Muscle layer of duodenum (tissue), 2 donors: ENCODE measurements at regions not wholly inside any gene's neighbourhood (a gene's known extent, or its start where the extent isn't known, plus 50 kb on each side); places are given as distances from the start of the nearest gene placed in this dataset.
"Not testable (repeated sequence)": the region's sequence is repeated elsewhere in the genome, so short reads cannot be mapped to it uniquely, and the experiment has no call there.

ENCODE experiments used
- H3K27ac ChIP-seq: one replicate; pipeline ENCODE4 v1.7.0; 2013; ENCODE audit warnings: mild to moderate bottlenecking, low read length
- H3K27me3 ChIP-seq: one replicate; pipeline ENCODE4 v1.7.0; 2013; ENCODE audit warnings: low read depth, mild to moderate bottlenecking, control low read depth, low read length
- H3K36me3 ChIP-seq, 2 donors: one replicate each; pipeline ENCODE4 v1.7.0; 2013; ENCODE audit warnings: low read length in 2 of 2, control low read depth in 1 of 2, mild to moderate bottlenecking in 1 of 2; ENCODE audit not compliant: insufficient read depth in 2 of 2, control insufficient read depth in 1 of 2
- H3K4me1 ChIP-seq, 2 donors: one replicate each; pipeline ENCODE4 v1.7.0; 2013; ENCODE audit warnings: low read length in 2 of 2, mild to moderate bottlenecking in 2 of 2, control low read depth in 1 of 2, moderate library complexity in 1 of 2; ENCODE audit not compliant: insufficient read depth in 2 of 2, control insufficient read depth in 1 of 2
- H3K4me3 ChIP-seq, 2 donors: one replicate each; pipeline ENCODE4 v1.7.0; 2013; ENCODE audit warnings: low read length in 2 of 2, low read depth in 1 of 2, mild to moderate bottlenecking in 1 of 2
- H3K9me3 ChIP-seq, 2 donors: one replicate each; pipeline ENCODE4 v1.7.0; 2013; ENCODE audit warnings: low read length in 2 of 2, control low read depth in 1 of 2, mild to moderate bottlenecking in 1 of 2; ENCODE audit not compliant: control insufficient read depth in 1 of 2
- donor health status: healthy.

DNA sequence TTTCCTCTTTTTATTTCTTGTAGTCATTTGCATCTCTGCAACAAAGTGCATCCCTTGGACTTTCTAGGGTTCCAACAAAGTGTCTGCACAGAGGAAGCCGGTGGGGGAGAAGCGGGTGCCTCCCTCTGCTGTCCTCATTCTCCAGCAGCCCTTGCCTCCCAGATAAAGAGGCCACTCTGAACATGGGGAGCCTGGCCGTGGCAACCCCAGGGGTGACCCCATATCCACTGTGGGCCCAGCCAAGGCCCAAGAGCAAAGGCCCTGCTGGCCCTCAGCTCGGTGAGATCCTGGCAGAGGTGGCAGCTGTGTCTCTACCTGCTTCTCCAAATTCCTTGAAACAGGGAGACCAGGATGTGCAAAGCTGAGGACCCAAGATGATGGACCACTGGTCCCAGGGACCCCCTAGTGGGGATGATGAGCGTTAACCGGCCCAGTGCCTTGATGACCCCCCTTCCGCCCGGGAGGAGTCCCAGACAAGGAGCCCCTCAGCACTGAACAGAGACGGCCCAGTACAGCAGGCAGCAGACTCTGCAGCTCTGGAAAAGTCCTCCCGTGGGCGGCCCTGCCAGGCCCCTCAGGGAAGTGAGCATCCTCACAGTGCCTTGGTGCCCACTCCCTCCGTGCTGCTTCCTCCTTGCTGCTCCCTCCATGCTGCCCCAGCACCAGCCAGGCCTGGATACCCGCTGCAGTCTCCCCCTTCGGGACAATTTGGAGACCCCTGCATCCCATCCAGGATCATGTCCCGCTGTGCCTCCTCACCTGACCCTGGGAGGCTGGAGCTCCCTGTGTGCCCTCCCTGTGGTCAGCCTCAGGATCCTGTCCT lies 62.5 kb downstream of the MRPL36 start:
- Histone ChIP-seq H3K36me3 (no peaks in the 10 kb centered on the region), H3K4me1 (no peaks in the 10 kb centered on the region), H3K4me3 (no peak overlapping the region), H3K9me3 (peaks cover 4 to 10% of the 10 kb centered on the region in 2 donors), H3K27me3 (no peaks in the 10 kb centered on the region), H3K27ac (no peak overlapping the region)

DNA sequence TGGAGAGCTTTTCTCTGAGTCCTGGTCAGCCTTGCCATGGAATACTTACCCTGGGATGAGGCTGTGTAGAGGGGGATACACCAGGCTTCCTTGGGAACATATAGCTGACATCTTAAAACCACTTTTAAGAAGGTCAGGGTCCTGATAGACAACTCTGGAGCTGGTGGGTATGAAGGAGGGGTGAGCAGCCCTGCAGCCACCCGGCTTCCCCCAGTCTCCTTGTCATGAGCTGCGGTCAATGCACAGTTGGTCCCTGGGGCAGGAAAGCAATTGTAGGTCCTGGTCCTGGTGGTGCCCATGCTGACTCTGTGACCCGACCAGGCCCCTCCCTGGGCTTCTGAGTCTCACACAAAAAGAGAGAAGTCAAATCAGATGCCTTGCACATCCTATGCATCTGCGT lies 63.6 kb downstream of the MRPL36 start:
- Histone ChIP-seq H3K9me3 (peaks cover 0 to 10% of the 10 kb centered on the region in 2 donors), H3K27ac (no peak overlapping the region), H3K36me3 (no peaks in the 10 kb centered on the region), H3K4me3 (no peak overlapping the region), H3K4me1 (no peaks in the 10 kb centered on the region), H3K27me3 (no peaks in the 10 kb centered on the region)

DNA sequence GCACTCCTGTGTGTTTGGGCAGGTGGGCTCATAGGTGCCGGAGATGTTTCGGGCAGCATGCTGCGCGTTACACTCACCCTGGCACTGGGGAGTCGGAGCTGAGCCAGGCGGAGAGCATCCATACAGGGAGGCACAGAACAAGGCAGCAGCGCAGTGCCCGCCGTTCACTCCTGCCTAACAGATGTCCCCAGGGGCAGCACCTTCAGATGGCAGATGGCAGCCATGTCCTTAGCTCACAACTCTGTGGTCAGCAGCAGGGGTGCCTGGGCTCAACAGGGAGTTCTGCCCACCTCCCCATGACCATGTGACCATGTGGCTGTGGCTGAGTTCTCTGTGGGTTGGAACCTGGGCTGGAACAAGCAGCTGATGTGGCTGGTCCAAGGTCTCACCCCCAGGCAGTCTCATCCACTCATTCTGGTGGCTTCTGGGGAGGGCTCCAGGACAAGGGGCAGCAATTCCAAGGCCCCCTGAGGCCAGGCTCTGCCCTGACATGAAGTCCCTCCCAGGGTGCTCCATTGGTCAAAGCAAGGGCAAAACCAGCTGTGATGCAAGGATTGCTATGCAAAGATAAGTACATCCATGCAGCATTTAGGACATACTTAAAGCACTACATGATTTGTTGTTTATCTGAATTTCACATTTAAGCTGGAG lies 64.2 kb downstream of the MRPL36 start:
- H3K4me1 ChIP-seq = no peaks in the 10 kb centered on the region
- peaks cover 0 to 10% of the 10 kb centered on the region in 2 donors for H3K9me3 ChIP-seq
- H3K27me3 ChIP-seq = no peaks in the 10 kb centered on the region
- no peak overlapping the region for H3K27ac ChIP-seq
- no peak overlapping the region for H3K4me3 ChIP-seq
- H3K36me3 ChIP-seq = no peaks in the 10 kb centered on the region

DNA sequence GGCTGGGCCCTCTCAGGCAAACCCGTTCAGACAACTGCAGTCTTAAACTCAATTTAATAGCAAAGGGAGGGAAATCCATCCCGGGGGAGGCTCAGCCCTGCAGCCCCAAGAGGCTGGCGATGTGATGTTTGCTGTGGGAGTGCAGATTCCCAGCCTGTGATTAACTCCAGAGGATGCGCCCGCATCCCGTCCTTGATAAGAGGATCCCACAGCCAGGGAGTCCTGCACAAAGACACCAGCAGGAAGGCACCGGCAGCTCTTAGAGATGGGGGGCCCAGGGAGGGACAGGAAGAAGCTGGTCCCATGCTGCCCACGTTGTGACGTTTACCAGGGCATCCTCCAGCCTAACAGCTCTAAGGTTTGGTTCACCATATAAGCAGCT lies 64.7 kb downstream of the MRPL36 start:
- Histone ChIP-seq H3K9me3 (peaks cover 0 to 7% of the 10 kb centered on the region in 2 donors), H3K4me1 (no peaks in the 10 kb centered on the region), H3K27me3 (no peaks in the 10 kb centered on the region), H3K4me3 (no peak overlapping the region), H3K36me3 (no peaks in the 10 kb centered on the region), H3K27ac (no peak overlapping the region)

- H3K4me1 ChIP-seq = no peaks in the 10 kb centered on the region
- H3K27me3 ChIP-seq = no peaks in the 10 kb centered on the region
- no peak overlapping the region for H3K4me3 ChIP-seq
- no peak overlapping the region for H3K27ac ChIP-seq
- H3K36me3 ChIP-seq = no peaks in the 10 kb centered on the region
- peaks cover 0 to 5% of the 10 kb centered on the region in 2 donors for H3K9me3 ChIP-seq
These were observed 65.2 kb downstream of the MRPL36 start for GRCh38 chr5:1734271-1734907.

DNA sequence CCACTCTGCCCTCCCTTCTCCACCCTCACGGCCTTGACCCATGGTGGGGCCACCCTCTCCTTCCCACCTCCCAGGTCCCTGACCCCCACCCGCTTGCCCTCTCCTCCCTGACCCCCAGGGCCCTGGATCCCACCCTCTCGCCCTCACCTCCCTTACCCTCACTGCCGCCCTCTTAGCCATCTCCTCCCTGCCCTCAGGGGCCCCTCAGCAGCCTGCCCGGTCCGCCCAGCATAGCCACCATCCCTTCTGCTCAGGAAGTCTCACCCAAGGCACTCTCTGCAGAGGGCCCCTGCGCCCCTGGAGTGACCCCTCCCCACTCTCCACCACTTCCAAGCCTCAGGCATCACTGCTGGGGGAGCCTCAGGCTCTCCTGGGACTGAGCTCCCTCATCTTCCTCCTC lies 66.3 kb downstream of the MRPL36 start:
- no peaks in the 10 kb centered on the region for H3K4me1 ChIP-seq
- no peaks in the 10 kb centered on the region for H3K27me3 ChIP-seq
- no peak overlapping the region for H3K27ac ChIP-seq
- no peak overlapping the region for H3K4me3 ChIP-seq
- no peaks in the 10 kb centered on the region for H3K36me3 ChIP-seq
- H3K9me3 ChIP-seq = no peaks in the 10 kb centered on the region

DNA sequence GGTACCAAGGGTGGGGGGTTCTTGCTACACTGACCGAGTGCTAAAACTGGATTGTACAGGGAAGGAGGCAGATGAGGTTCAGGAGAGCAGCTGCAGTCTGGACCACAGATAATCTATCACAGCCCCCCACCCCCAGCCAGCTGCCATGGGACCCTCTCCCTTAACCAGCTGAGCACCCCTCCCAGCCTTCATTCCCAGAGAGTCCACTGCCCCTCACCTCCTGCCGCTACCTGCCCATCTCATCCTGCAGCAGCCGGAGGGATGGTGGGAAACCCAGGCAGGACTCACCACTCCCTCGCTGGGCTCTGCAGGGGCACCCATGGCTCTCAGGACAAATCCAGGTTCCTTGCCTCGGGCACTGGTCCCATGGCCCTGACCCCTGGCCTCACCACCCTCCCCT lies 66.7 kb downstream of the MRPL36 start:
- no peaks in the 10 kb centered on the region for H3K4me1 ChIP-seq
- no peaks in the 10 kb centered on the region for H3K9me3 ChIP-seq
- no peaks in the 10 kb centered on the region for H3K36me3 ChIP-seq
- H3K27me3 ChIP-seq = no peaks in the 10 kb centered on the region
- no peak overlapping the region for H3K27ac ChIP-seq
- H3K4me3 ChIP-seq = no peak overlapping the region

DNA sequence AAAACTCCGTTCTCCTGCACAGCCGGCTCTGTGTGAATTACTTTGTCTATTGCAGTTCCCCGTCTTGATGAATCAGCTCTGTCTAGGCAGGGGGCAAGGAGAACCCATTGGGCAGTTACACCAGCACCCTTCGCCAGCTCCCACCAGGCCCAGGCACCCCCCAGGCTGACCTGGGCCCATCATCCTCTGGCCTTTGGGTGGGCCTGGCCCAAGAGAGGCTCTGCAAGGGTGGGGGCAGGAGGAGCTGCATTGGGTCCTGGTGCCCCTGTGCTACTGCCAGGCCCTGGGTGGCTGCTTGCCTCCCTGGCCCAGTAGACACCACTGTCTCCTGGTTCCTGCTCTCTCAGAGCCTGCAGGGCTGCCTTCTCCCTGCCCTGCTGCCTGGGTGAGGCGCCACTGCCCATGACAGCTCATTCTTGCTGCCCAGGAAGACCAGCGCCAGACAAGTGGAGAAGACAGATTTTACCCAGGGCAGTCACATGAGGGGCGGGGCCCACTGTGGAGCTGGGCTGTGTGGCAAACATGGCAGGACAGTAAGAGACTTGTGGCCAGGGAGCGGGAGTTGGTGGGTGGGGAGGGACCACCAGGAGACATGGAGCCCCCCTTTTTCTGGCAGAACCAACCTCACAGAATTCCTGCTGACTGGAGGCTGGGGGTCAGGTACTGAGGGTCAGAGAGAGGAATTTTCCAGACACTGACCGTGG lies 67.2 kb downstream of the MRPL36 start:
- no peaks in the 10 kb centered on the region for H3K4me1 ChIP-seq
- no peak overlapping the region for H3K27ac ChIP-seq
- H3K9me3 ChIP-seq = no peaks in the 10 kb centered on the region
- H3K27me3 ChIP-seq = no peaks in the 10 kb centered on the region
- H3K36me3 ChIP-seq = no peaks in the 10 kb centered on the region
- H3K4me3 ChIP-seq = no peak overlapping the region

- H3K27ac ChIP-seq = not testable (repeated sequence)
These were observed 67.8 kb downstream of the MRPL36 start for GRCh38 chr5:1731855-1732237.

GRCh38 chr5:1731091-1731639 lies 68.5 kb downstream of the MRPL36 start:
- Histone ChIP-seq H3K27me3 (no peaks in the 10 kb centered on the region), H3K4me1 (no peaks in the 10 kb centered on the region), H3K27ac (no peak overlapping the region), H3K36me3 (no peaks in the 10 kb centered on the region), H3K9me3 (no peaks in the 10 kb centered on the region), H3K4me3 (no peak overlapping the region)

More at GRCh38 chr5:1731855-1732237, 67.8 kb downstream of the MRPL36 start:
- not testable (repeated sequence) for H3K27me3 ChIP-seq, H3K4me1 ChIP-seq, H3K36me3 ChIP-seq, H3K4me3 ChIP-seq, H3K9me3 ChIP-seq

DNA sequence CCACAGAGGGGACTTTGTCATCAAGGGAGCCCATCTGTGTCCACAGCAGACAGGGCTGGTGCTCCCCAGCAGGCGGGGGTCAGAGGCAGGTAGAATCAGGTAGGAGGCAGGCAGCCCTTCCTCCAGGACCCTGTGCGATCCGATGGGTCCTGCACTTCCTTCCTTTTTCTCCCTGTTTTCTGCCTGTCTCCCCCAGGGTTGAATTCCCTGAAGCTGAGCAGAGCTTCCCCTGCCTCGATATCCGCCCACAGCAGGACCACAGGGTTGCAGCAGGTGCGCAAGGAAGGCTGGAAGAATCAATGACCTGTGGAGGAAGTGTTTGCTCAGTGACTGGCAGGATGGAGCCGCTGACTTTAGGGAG lies 69.2 kb downstream of the MRPL36 start:
- Histone ChIP-seq H3K27ac (no peak overlapping the region), H3K4me1 (no peaks in the 10 kb centered on the region), H3K36me3 (no peaks in the 10 kb centered on the region), H3K27me3 (no peaks in the 10 kb centered on the region), H3K4me3 (no peak overlapping the region), H3K9me3 (no peaks in the 10 kb centered on the region)
